NB4 (cell line): ENCODE measurements at regions not wholly inside any gene's neighbourhood (a gene's known extent, or its start where the extent isn't known, plus 50 kb on each side); places are given as distances from the start of the nearest gene placed in this dataset.

Source experiments
- CTCF ChIP-seq: IDR thresholded peaks from one replicate; pipeline ENCODE4 v1.5.1; 2012; ENCODE audit warnings: low read depth, low read length
- POLR2A ChIP-seq: IDR thresholded peaks from 2 replicates; pipeline ENCODE4 v1.6.1; 2011; ENCODE audit warnings: mild to moderate bottlenecking; ENCODE audit not compliant: insufficient read length; ENCODE audit errors: extremely low read depth
- TF ChIP-seq, protein P1 (sequence below): IDR thresholded peaks from 2 replicates; pipeline ENCODE4 v1.6.1; 2011; ENCODE audit warnings: low read depth, low read length

- no peak for TF ChIP-seq CTCF
- TF ChIP-seq, protein P1, sequence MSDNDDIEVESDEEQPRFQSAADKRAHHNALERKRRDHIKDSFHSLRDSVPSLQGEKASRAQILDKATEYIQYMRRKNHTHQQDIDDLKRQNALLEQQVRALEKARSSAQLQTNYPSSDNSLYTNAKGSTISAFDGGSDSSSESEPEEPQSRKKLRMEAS, result no peak
- TF ChIP-seq POLR2A, result no peak
Observed at GRCh38 chr1:47533793-47534328, 96.0 kb downstream of the FOXD2 start.
